GM18951 (cell line): ENCODE measurements at regions not wholly inside any gene's neighbourhood (a gene's known extent, or its start where the extent isn't known, plus 50 kb on each side); places are given as distances from the start of the nearest gene placed in this dataset.

Experiments used
- POLR2A ChIP-seq: IDR thresholded peaks from 4 replicates; pipeline ENCODE4 v1.6.1; 2011; ENCODE audit warnings: mild to moderate bottlenecking; ENCODE audit not compliant: insufficient read length, insufficient read depth; ENCODE audit errors: extremely low read depth
- in situ Hi-C: fragments of 300-500 bp; cut with MboI; formaldehyde crosslinking; loops from one replicate; pipeline ENCODE4 v1.12.0; 2022; ENCODE audit warnings: low sequenced_read_pairs, mixed read lengths, inconsistent platforms; ENCODE audit not compliant: unreplicated experiment

- TF ChIP-seq POLR2A, result no peak
- in situ Hi-C loops, result no loop called here
These were observed 1087.2 kb upstream of the B3GALT2 start for GRCh38 chr1:194273660-194274059.

- in situ Hi-C loops, result no loop called here
These were observed 1082.4 kb upstream of the B3GALT2 start for GRCh38 chr1:194268839-194269238.

DNA sequence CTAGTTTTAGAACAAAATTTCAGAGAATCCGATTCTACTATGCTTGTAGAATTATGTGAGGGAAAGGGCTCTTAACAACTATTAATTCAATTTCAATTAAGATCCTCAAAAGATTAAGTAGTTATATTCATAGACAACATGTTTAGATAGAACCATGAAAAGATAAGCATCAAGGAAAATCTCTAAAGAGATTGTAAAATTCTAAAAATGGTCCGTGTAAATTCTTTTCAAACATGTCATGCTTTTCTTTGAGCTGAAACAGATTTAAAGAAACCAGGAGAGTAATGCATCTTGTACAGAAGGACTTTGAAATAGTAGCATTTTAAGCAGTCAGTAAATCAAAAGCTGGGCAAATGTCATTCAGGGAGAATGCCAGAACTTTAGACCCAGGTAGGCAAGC lies 1080.6 kb upstream of the B3GALT2 start:
- in situ Hi-C loops, result no loop called here
- TF ChIP-seq POLR2A, result no peak

More at GRCh38 chr1:194268839-194269238, 1082.4 kb upstream of the B3GALT2 start:
- no peak for TF ChIP-seq POLR2A

- no peak for TF ChIP-seq POLR2A
- in situ Hi-C loops, result no loop called here
These were observed 1069.6 kb upstream of the B3GALT2 start for GRCh38 chr1:194256010-194256409.

DNA sequence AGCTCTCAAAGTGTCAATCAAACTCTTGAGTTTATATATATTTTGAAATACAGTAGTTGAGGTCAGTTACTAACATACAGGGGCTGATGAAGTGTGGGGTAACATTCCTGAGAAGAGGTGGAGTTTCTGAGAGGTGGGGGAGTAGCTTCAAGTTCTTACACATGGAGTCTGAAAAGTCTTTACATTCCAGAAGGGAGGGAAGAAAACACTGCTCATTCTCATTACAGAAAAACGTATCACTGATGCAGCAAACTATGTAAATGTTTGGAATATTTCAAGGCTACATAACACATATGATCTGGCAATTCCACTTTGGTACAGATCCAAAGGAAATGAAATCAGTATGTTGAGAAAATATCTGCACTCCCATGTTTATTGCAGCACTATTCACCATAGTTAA lies 1065.8 kb upstream of the B3GALT2 start:
- in situ Hi-C loops, result no loop called here
- TF ChIP-seq POLR2A, result no peak

- in situ Hi-C loops, result no loop called here
- TF ChIP-seq POLR2A, result no peak
These were observed 1054.8 kb upstream of the B3GALT2 start for GRCh38 chr1:194241215-194241614.

DNA sequence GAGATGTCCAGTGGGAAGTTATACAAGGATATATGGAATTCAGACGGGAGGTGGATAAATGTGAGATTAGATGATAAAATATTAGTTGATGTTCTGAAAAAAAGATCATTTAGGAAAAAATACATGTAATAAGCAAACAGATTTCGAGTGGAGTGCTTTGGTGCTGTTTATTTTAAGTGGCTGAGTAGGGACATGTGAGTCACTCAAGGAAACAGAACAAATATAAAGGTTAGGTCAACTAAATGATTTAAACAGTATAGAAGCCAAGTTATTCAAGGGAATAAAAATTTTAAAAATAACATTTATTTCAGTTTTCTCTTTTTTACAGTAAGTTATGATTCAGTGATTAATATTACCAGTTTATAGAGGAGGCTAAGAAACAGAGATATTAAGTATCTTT lies 1046.7 kb upstream of the B3GALT2 start:
- in situ Hi-C loops, result no loop called here
- no peak for TF ChIP-seq POLR2A

DNA sequence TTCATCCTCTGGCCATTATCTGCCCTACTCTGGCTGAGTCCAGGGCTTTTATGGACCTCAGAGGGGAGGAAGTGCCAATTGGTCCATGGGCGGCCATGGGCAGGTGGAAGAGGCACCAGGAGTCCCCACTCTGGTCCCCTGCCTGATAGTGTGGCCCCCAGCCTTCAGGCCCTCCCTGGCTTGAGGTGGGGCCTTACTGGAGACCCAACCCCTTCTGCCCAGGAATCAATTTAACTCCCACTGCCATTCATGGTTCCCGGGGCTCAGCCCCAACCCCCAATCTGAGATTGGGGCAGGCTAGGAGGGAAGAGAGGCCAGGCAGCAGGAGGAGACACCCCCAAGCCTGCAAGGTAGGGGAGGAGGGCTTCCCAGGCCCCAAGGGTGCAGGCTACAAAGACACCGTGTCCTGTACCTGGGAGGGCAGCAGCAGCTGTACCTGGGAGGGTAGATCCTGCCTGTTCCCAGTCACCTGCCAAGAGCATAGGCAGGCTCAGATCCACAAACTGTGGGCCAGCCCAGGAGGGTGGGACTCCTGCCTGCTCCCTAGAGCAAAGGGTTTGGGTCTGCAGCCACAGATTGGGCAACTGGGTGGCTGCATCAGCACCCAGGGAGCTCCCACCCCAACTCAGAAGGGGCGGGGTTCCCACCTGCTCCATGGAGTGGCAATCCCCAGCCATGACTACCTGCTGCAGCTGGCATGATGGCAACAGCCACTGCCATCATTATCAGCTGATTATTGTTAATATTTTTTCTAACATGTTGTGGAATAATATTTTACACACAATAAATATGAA lies 1044.1 kb upstream of the B3GALT2 start:
- in situ Hi-C loops, result no loop called here
- TF ChIP-seq POLR2A, result no peak

DNA sequence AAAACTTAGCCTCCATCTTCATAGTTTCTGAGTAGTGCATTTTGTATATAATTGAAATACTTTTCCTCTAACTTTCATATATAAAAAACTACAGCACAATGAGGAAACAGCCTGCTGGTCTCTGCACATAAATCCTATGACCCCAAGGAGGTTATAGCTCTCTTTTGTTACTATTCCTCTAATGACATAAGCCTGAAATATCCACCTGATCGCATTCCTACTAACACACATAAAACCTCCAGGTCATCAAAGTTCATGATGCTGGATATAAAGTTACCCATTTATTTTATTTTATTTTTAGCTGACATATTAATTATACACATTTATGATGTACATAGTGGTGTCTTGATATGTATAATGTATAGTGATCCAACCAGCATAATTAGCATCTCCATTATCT lies 1042.0 kb upstream of the B3GALT2 start:
- in situ Hi-C loops, result no loop called here

GRCh38 chr1:194227161-194227560 lies 1040.7 kb upstream of the B3GALT2 start:
- in situ Hi-C loops, result no loop called here
- TF ChIP-seq POLR2A, result no peak

More for the DNA sequence above, 1042.0 kb upstream of the B3GALT2 start:
- no peak for TF ChIP-seq POLR2A

DNA sequence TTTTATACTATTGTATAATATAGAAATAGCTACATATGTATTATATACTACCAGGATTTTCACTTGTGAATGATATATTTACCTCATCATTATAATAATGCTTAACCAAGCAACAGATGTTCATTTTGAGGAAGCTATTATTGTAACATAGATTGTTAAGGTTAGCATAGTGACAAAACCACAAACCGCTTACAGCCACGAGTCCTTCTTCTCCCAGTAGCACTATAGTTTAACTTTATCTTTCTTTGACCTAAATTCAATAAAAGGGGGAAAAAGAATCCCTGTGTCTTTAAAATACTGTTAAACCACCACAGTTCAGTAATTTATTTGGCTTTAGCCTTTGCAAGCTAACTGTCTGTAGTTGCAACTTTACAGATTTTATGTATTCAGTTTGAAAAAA lies 1039.4 kb upstream of the B3GALT2 start:
- no peak for TF ChIP-seq POLR2A
- in situ Hi-C loops, result no loop called here

DNA sequence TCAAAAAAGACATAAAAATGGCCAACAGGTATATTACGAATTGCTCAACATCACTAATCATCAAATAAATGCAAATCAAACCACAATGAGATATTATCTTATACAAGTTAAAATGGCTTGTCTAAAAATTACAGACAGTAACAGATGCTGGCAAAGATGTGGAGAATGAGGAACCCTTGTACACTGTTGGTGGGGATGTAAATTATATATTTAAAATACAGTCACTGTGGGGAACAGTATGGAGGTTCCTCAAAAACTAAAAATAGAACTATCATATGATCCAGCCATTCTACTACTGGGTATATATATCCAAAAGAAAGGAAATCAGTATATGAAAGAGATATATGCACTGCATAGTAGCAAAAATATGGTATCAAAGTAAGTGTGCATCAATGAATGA lies 1037.2 kb upstream of the B3GALT2 start:
- TF ChIP-seq POLR2A, result no peak
- in situ Hi-C loops, result no loop called here

GRCh38 chr1:194215448-194215847 lies 1029.0 kb upstream of the B3GALT2 start:
- in situ Hi-C loops, result no loop called here
- no peak for TF ChIP-seq POLR2A

GRCh38 chr1:194214735-194215134 lies 1028.3 kb upstream of the B3GALT2 start:
- no peak for TF ChIP-seq POLR2A
- in situ Hi-C loops, result no loop called here
